HepG2 (cell line): ENCODE measurements at regions not wholly inside any gene's neighbourhood (a gene's known extent, or its start where the extent isn't known, plus 50 kb on each side); places are given as distances from the start of the nearest gene placed in this dataset.

Experiments used
- AGO2 ChIP-seq: fragments of 200-400 bp; formaldehyde crosslinking; optimal IDR thresholded peaks from 2 replicates; pipeline ENCODE3; 2017; ENCODE audit warnings: mild to moderate bottlenecking, low read depth, low read length, moderate library complexity
- DNMT1 ChIP-seq: sonication (generic); formaldehyde crosslinking; IDR thresholded peaks from 2 replicates; pipeline ENCODE4 v1.5.1; 2020; ENCODE audit warnings: mild to moderate bottlenecking, missing genetic modification reagents
- ERF ChIP-seq: IDR thresholded peaks from 2 replicates; pipeline ENCODE4 v1.6.1; 2018; ENCODE audit warnings: missing biosample characterization, missing genetic modification reagents
- FOSL1 ChIP-seq: sonication (generic); formaldehyde crosslinking; IDR thresholded peaks from 2 replicates; pipeline ENCODE4 v1.9.0; 2021; ENCODE audit warnings: missing genetic modification reagents, borderline replicate concordance
- POLR2A ChIP-seq, 2 experiments: IDR thresholded peaks; 2 replicates each; pipeline ENCODE4 v1.6.1; 2011; ENCODE audit warnings: low read depth in 2 of 2, low read length in 2 of 2, mild to moderate bottlenecking in 1 of 2, moderate library complexity in 1 of 2; ENCODE audit not compliant: insufficient read depth in 1 of 2
- TBL1XR1 ChIP-seq: fragments of 150-350 bp; IDR thresholded peaks from 2 replicates; pipeline ENCODE4 v1.6.1; 2014; ENCODE audit warnings: borderline replicate concordance, low read length; ENCODE audit not compliant: partially characterized antibody
- ZNF142 ChIP-seq: sonication (generic); formaldehyde crosslinking; IDR thresholded peaks from 2 replicates; pipeline ENCODE4 v1.4.0; 2020; ENCODE audit warnings: missing genetic modification reagents
- ZNF737 ChIP-seq: sonication (generic); formaldehyde crosslinking; IDR thresholded peaks from 2 replicates; pipeline ENCODE4 v1.5.0; 2020; ENCODE audit warnings: missing genetic modification reagents, mild to moderate bottlenecking, borderline replicate concordance

- no peak for TF ChIP-seq DNMT1 (CRISPR knock-in tag)
- TF ChIP-seq ZNF142 (CRISPR knock-in tag): no peak
- no peak for TF ChIP-seq POLR2A (IDR thresholded peaks at IDR 0.05; ENCODE audit: insufficient read depth in 1 of 2, low read depth in 2 of 2, low read length in 2 of 2)
- no peak for TF ChIP-seq ERF (CRISPR knock-in tag)
- no peak for TF ChIP-seq FOSL1 (CRISPR knock-in tag)
- TF ChIP-seq ZNF737 (CRISPR knock-in tag): no peak
- no peak for TF ChIP-seq AGO2
- TF ChIP-seq TBL1XR1: no peak
These were observed 74.5 kb downstream of the LSM3 start (continued) for GRCh38 chr3:14253022-14253706.
